LNCaP clone FGC (cell line): ENCODE measurements at regions not wholly inside any gene's neighbourhood (a gene's known extent, or its start where the extent isn't known, plus 50 kb on each side); places are given as distances from the start of the nearest gene placed in this dataset.

ENCODE experiments used
- DNase-seq: peaks from one replicate; pipeline ENCODE4 v3.0.0-alpha.2; 2011; ENCODE audit warnings: low read depth
- H3K4me3 ChIP-seq: 2 replicates; pipeline ENCODE4 v1.5.1; 2011; ENCODE audit warnings: mild to moderate bottlenecking, low read depth, low read length, control low read depth
- CTCF ChIP-seq: IDR thresholded peaks from 2 replicates; pipeline ENCODE4 v1.5.1; 2012; ENCODE audit warnings: mild to moderate bottlenecking; ENCODE audit not compliant: control insufficient read depth, insufficient read depth; ENCODE audit errors: extremely low read depth

- no peak overlapping the region for H3K4me3 ChIP-seq
- no peak for TF ChIP-seq CTCF
- no peak for DNase-seq
These were observed 270.4 kb upstream of the PRKCQ start for GRCh38 chr10:6850452-6850851.

GRCh38 chr10:6847561-6847960 lies 267.5 kb upstream of the PRKCQ start:
- no peak for DNase-seq
- no peak overlapping the region for H3K4me3 ChIP-seq
- TF ChIP-seq CTCF = no peak

- no peak overlapping the region for H3K4me3 ChIP-seq
- no peak for DNase-seq
- TF ChIP-seq CTCF = no peak
These were observed 264.0 kb upstream of the PRKCQ start for GRCh38 chr10:6843894-6844650.

DNA sequence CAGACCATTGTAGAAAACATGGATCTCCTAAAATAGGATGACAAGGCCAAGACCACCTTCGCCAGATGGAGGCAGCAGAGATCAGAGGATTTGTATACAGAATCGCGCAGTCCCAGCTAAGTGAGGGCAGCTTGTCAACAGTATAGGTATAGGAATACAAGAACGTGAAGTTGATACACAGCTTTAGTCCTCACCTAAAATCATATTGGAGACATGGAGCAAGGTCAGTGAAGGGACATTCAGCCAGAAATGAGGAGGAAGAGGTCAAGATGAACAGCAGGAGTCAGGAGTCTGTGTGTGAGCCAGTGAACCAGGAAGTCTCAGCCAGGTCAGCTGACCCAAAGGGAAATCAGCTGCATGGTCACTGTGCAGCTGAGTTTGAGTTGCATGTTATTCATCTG lies 263.4 kb upstream of the PRKCQ start:
- DNase-seq = no peak
- no peak overlapping the region for H3K4me3 ChIP-seq
- TF ChIP-seq CTCF = peak; percentile 50

- DNase-seq = no peak
- H3K4me3 ChIP-seq = no peak overlapping the region
- no peak for TF ChIP-seq CTCF
These were observed 262.6 kb upstream of the PRKCQ start for GRCh38 chr10:6842722-6843121.

- no peak for TF ChIP-seq CTCF
- no peak overlapping the region for H3K4me3 ChIP-seq
- DNase-seq = no peak
These were observed 261.7 kb upstream of the PRKCQ start for GRCh38 chr10:6841761-6842160.

GRCh38 chr10:6840766-6841165 lies 260.7 kb upstream of the PRKCQ start:
- H3K4me3 ChIP-seq = no peak overlapping the region
- no peak for DNase-seq
- no peak for TF ChIP-seq CTCF
